IMR-90 (cell line): ENCODE measurements at regions not wholly inside any gene's neighbourhood (a gene's known extent, or its start where the extent isn't known, plus 50 kb on each side); places are given as distances from the start of the nearest gene placed in this dataset.

Experiments used
- ATAC-seq: fragments of 200-7000 bp; cut with Tn5 transposase; 2 replicates; pipeline ENCODE4 v1.9.1; 2020; ENCODE audit warnings: low read depth, mild to moderate bottlenecking, moderate library complexity
- BruUV-seq: library from RNA; stranded (reverse); fragments of 400-500 nt; replicated peaks from 2 replicates; lab custom pipeline; 2021; lab: Mats Ljungman, UMichigan
- CTCF ChIA-PET: fragments of 300-600 bp; formaldehyde crosslinking; extraction: SDS; loops from one replicate; lab custom pipeline; 2021; ENCODE audit warnings: antibody characterized with exemption; lab: Yijun Ruan, JAX
- POLR2A ChIA-PET: fragments of 300-600 bp; sonication (Branson Sonifier 250); formaldehyde crosslinking; loops from one replicate; lab custom pipeline; 2022; ENCODE audit warnings: antibody characterized with exemption; ENCODE audit not compliant: unreplicated experiment; lab: Charles Lee
- DNase-seq: peaks from one replicate; pipeline ENCODE4 v3.0.0; 2013
- H2AFZ ChIP-seq: replicated peaks from 2 replicates; pipeline ENCODE3; 2013; ENCODE audit warnings: low read length, mild to moderate bottlenecking; ENCODE audit not compliant: poor library complexity
- H2AK5ac ChIP-seq: 2 replicates; pipeline ENCODE4 v1.6.1; 2013; ENCODE audit warnings: low read depth, low read length, inconsistent platforms
- H2AK9ac ChIP-seq: replicated peaks from 2 replicates; pipeline ENCODE3; 2013; ENCODE audit warnings: mild to moderate bottlenecking, low read depth, low read length, moderate library complexity; ENCODE audit not compliant: poor library complexity
- H2BK120ac ChIP-seq: 2 replicates; pipeline ENCODE4 v1.6.1; 2013; ENCODE audit warnings: low read depth, low read length, inconsistent platforms
- H2BK15ac ChIP-seq: 3 replicates; pipeline ENCODE4 v1.6.1; 2013; ENCODE audit warnings: low read depth, low read length, inconsistent platforms
- H2BK20ac ChIP-seq: 2 replicates; pipeline ENCODE4 v1.6.1; 2013; ENCODE audit warnings: low read depth, mild to moderate bottlenecking, inconsistent platforms, low read length, moderate library complexity
- H2BK5ac ChIP-seq: 2 replicates; pipeline ENCODE4 v1.6.1; 2013; ENCODE audit warnings: mild to moderate bottlenecking, low read depth, low read length, inconsistent platforms; ENCODE audit not compliant: poor library complexity, severe bottlenecking
- H3K14ac ChIP-seq: replicated peaks from 2 replicates; pipeline ENCODE4 v1.6.1; 2013; ENCODE audit warnings: low read depth, low read length, inconsistent platforms
- H3K18ac ChIP-seq: 2 replicates; pipeline ENCODE4 v1.6.1; 2013; ENCODE audit warnings: low read depth, low read length, control low read depth
- H3K23ac ChIP-seq: 2 replicates; pipeline ENCODE4 v1.6.1; 2013; ENCODE audit warnings: low read depth, low read length, inconsistent platforms
- H3K27ac ChIP-seq: 2 replicates; pipeline ENCODE4 v1.5.1; 2013; ENCODE audit warnings: mild to moderate bottlenecking, control low read depth, low read length; ENCODE audit not compliant: insufficient read depth
- H3K27me3 ChIP-seq: 2 replicates; pipeline ENCODE4 v1.6.1; 2013; ENCODE audit warnings: low read length; ENCODE audit not compliant: control insufficient read depth, insufficient read depth
- H3K36me3 ChIP-seq: 2 replicates; pipeline ENCODE4 v1.6.1; 2013; ENCODE audit warnings: low read length, mixed read lengths; ENCODE audit not compliant: control insufficient read depth, insufficient read depth
- H3K4ac ChIP-seq: 2 replicates; pipeline ENCODE4 v1.6.1; 2013; ENCODE audit warnings: low read depth, low read length, inconsistent platforms
- H3K4me1 ChIP-seq: 2 replicates; pipeline ENCODE4 v1.6.1; 2013; ENCODE audit warnings: low read length, mixed read lengths; ENCODE audit not compliant: control insufficient read depth, insufficient read depth
- H3K4me2 ChIP-seq: 2 replicates; pipeline ENCODE4 v1.6.1; 2013; ENCODE audit warnings: low read depth, mild to moderate bottlenecking, control low read depth, low read length, moderate library complexity
- H3K4me3 ChIP-seq: 2 replicates; pipeline ENCODE4 v1.5.1; 2013; ENCODE audit warnings: low read depth, mild to moderate bottlenecking, control low read depth, low read length, moderate library complexity; ENCODE audit not compliant: insufficient read depth
- H3K56ac ChIP-seq: 2 replicates; pipeline ENCODE4 v1.6.1; 2013; ENCODE audit warnings: low read length, inconsistent platforms; ENCODE audit not compliant: insufficient read depth; ENCODE audit errors: extremely low read depth
- H3K79me1 ChIP-seq, 2 experiments: 2 replicates each; pipeline ENCODE4 v1.6.1; 2013; ENCODE audit warnings: low read length in 2 of 2, inconsistent platforms in 1 of 2, low read depth in 1 of 2
- H3K9ac ChIP-seq: 2 replicates; pipeline ENCODE4 v1.6.1; 2013; ENCODE audit warnings: low read depth, low read length, control low read depth
- H3K9me1 ChIP-seq: 2 replicates; pipeline ENCODE4 v1.6.1; 2013; ENCODE audit warnings: low read length, inconsistent platforms; ENCODE audit not compliant: insufficient read depth
- H3K9me3 ChIP-seq: 2 replicates; pipeline ENCODE4 v1.6.1; 2013; ENCODE audit warnings: low read length; ENCODE audit not compliant: control insufficient read depth, insufficient read depth
- H4K20me1 ChIP-seq: 2 replicates; pipeline ENCODE4 v1.6.1; 2013; ENCODE audit warnings: low read length, inconsistent platforms; ENCODE audit not compliant: insufficient read depth
- H4K5ac ChIP-seq: 2 replicates; pipeline ENCODE4 v1.6.1; 2013; ENCODE audit warnings: mild to moderate bottlenecking, low read depth, low read length, control low read depth
- H4K8ac ChIP-seq, 2 experiments: 2 replicates each; pipeline ENCODE4 v1.6.1; 2013; ENCODE audit warnings: low read depth in 2 of 2, low read length in 2 of 2, control low read depth in 1 of 2, inconsistent platforms in 1 of 2
- H4K91ac ChIP-seq: 2 replicates; pipeline ENCODE4 v1.6.1; 2013; ENCODE audit warnings: low read depth, low read length, inconsistent platforms; ENCODE audit not compliant: insufficient read depth
- NFE2L2 ChIP-seq: fragments of 150-350 bp; IDR thresholded peaks from 2 replicates; pipeline ENCODE4 v1.6.1; 2016; ENCODE audit warnings: low read depth, mild to moderate bottlenecking, low read length
- WGBS, 2 experiments: methylation state at CpG; one replicate each; pipeline versions ENCODE4 v1.1.5 to v1.1.7; 2013; ENCODE audit warnings: missing lambda C conversion rate in 2 of 2; ENCODE audit not compliant: insufficient read length in 1 of 2; ENCODE audit errors: extremely low coverage in 2 of 2; 5-methylcytosine and 5-hydroxymethylcytosine counted together
- dilution Hi-C: fragments of 300-500 bp; cut with HindIII; formaldehyde crosslinking; loops from one replicate; pipeline ENCODE4 v1.14.3; 2018; ENCODE audit warnings: low sequenced_read_pairs; ENCODE audit not compliant: unreplicated experiment
- in situ Hi-C: fragments of 300-500 bp; cut with MboI; formaldehyde crosslinking; loops from 3 replicates; pipeline ENCODE4 v1.14.3; 2019; ENCODE audit warnings: low sequenced_read_pairs, inconsistent platforms, mixed read lengths
- intact Hi-C: fragments of 100-400 bp; cut with micrococcal nuclease; formaldehyde crosslinking; loops from 2 replicates; pipeline ENCODE4 v1.10.0; 2022
- TF ChIP-seq, protein P1 (sequence below): fragments of 150-350 bp; IDR thresholded peaks from 2 replicates; pipeline ENCODE4 v1.6.1; 2016; ENCODE audit warnings: low read depth, mild to moderate bottlenecking, low read length, moderate library complexity, borderline replicate concordance

DNA sequence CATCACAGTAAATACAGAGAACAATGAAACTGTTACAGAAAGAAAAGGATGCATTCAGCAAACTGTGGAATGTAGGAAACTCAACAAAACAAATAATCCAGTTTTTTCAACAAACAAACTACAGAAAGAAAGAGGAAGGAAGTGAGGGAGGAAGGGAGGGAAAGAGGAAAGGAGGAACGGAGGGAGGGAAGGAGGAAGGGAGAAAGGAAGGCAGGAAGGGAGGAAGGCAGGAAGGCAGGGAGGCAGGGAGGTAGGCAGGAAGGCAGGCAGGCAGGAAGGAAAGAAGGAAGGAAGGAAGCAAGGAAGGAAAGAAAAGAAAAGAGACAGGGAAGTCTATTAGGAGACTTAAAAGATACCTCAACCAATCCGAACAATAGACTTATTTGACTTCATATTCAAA lies 135.7 kb downstream of the EFHB start:
- H4K91ac ChIP-seq: no peak overlapping the region

More for the DNA sequence above, 135.7 kb downstream of the EFHB start:
- Histone ChIP-seq H4K20me1 (no peaks in the 10 kb centered on the region), H3K4me3 (no peak overlapping the region), H2AK5ac (no peak overlapping the region), H2AK9ac (no peak overlapping the region), H3K27ac (no peak overlapping the region), H3K27me3 (no peaks in the 10 kb centered on the region), H4K5ac (no peak overlapping the region), H4K8ac (no peak overlapping the region), H2AFZ (no peak overlapping the region), H3K9me3 (peaks cover 4% of the 10 kb centered on the region), H2BK20ac (no peak overlapping the region), H2BK5ac (no peak overlapping the region), H3K9me1 (no peaks in the 10 kb centered on the region), H3K4ac (no peak overlapping the region), H3K14ac (no peak overlapping the region), H3K18ac (no peak overlapping the region), H2BK120ac (no peak overlapping the region), H3K9ac (no peak overlapping the region), H3K56ac (no peak overlapping the region), H3K4me2 (no peak overlapping the region), H2BK15ac (no peak overlapping the region), H3K36me3 (no peaks in the 10 kb centered on the region), H3K23ac (no peak overlapping the region), H3K79me1 (no peaks in the 10 kb centered on the region), H3K4me1 (no peaks in the 10 kb centered on the region)
- dilution Hi-C loops (no loop called here), in situ Hi-C loops (no loop called here), intact Hi-C loops (no loop called here)
- ChIA-PET POLR2A (no interaction called here), CTCF (interaction anchor here (0.6 kb wide), 1 partner anchor 14 kb away, joined by 3 read pairs; no protein-coding TSS in a partner anchor)
- ATAC-seq (no peak), DNase-seq (no peak)
- no TSS peak for BruUV-seq
- TF ChIP-seq NFE2L2: no peak
- TF ChIP-seq, protein P1, sequence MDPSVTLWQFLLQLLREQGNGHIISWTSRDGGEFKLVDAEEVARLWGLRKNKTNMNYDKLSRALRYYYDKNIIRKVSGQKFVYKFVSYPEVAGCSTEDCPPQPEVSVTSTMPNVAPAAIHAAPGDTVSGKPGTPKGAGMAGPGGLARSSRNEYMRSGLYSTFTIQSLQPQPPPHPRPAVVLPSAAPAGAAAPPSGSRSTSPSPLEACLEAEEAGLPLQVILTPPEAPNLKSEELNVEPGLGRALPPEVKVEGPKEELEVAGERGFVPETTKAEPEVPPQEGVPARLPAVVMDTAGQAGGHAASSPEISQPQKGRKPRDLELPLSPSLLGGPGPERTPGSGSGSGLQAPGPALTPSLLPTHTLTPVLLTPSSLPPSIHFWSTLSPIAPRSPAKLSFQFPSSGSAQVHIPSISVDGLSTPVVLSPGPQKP: no peak
- no CpG with 5 or more reads among the region's 2 CpGs for WGBS, 2 experiments
